ENCODE measurements at regions not wholly inside any gene's neighbourhood (a gene's known extent, or its start where the extent isn't known, plus 50 kb on each side); places are given as distances from the start of the nearest gene placed in this dataset.

DNA sequence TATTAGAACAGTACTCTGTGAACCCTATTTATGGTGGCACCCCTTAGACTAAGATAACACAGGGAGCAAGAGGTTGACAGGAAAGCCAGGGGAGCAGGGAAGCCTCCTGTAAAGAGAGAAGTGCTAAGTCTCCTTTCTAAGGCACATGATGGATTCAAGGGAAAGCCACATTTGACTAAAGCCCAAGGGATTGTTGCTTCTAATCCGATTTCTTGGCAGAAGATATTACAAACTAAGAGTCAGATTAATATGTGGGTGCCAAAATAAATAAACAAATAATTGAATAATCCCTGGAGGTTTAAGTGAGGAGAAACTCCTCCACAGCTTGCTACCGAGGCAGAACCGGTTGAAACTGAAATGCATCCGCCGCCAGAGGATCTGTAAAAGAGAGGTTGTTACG is 333.2 kb downstream of the SOX11 start:
- TF ChIP-seq EZH2 (IDR thresholded peaks at IDR 0.05; ENCODE audit: low read depth), result no peak
- no peaks in the 10 kb centered on the region for H3K9me2 ChIP-seq (ENCODE audit: insufficient read depth)
- no peak overlapping the region for H3K4me3 ChIP-seq
- H3K79me2 ChIP-seq (ENCODE audit: low read depth), result no peaks in the 10 kb centered on the region
- ChIA-PET CTCF (no interaction called here), POLR2A (ENCODE audit: unreplicated experiment) (no interaction called here)
- H3K27ac ChIP-seq, result no peak overlapping the region
- peaks cover 14% of the 10 kb centered on the region; the same call in 1 of the 2 replicates for H3K27me3 ChIP-seq (ENCODE audit: insufficient read depth, low read depth)
- no peak for DNase-seq
- no peaks in the 10 kb centered on the region for H3F3A ChIP-seq (ENCODE audit: insufficient read depth, low read depth)
- H4K20me1 ChIP-seq (ENCODE audit: insufficient read depth), result no peaks in the 10 kb centered on the region
- intact Hi-C loops (cut with micrococcal nuclease; ENCODE audit: unreplicated experiment), result no loop called here
- no peaks in the 10 kb centered on the region for H3K36me3 ChIP-seq (ENCODE audit: low read depth)
- no peak overlapping the region for H3K4me2 ChIP-seq
- no TSS peak for BruUV-seq (replicated peaks)
- no peak overlapping the region for H2AFZ ChIP-seq
- H3K4me1 ChIP-seq (replicated peaks; ENCODE audit: insufficient read depth), result no peaks in the 10 kb centered on the region
- H3K9me3 ChIP-seq (ENCODE audit: insufficient read depth, low read depth), result no peaks in the 10 kb centered on the region

DNA sequence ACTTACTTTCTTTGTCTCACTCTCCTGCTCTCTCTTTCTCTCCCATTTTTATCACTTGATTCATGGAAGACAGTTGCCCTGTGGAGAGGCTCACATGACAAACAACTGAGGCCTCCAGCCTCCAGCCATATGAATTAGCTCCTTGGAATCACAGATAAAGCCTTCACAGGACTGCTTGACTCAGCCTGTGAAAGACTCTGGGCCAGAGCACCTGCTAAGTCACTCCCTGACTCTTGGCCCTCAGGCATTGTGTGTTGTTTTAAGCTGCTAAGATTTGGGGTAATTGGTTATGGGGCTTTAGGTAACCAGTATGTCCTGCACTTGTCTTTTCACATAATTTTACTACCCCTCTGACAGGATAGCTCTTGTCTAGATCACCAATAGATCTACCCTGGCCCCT is 334.9 kb downstream of the SOX11 start:
- no peak overlapping the region for H3K4me2 ChIP-seq
- H3K27me3 ChIP-seq (ENCODE audit: insufficient read depth, low read depth), result peaks cover 8% of the 10 kb centered on the region; the same call in 1 of the 2 replicates
- no peaks in the 10 kb centered on the region for H3K4me1 ChIP-seq (replicated peaks; ENCODE audit: insufficient read depth)
- no peaks in the 10 kb centered on the region for H4K20me1 ChIP-seq (ENCODE audit: insufficient read depth)
- DNase-seq, result no peak
- CTCF ChIA-PET, result no interaction called here
- H3K36me3 ChIP-seq (ENCODE audit: low read depth), result no peaks in the 10 kb centered on the region
- no TSS peak for BruUV-seq (replicated peaks)
- POLR2A ChIA-PET (ENCODE audit: unreplicated experiment), result no interaction called here
- TF ChIP-seq EZH2 (IDR thresholded peaks at IDR 0.05; ENCODE audit: low read depth), result no peak
- TF ChIP-seq, protein P1, sequence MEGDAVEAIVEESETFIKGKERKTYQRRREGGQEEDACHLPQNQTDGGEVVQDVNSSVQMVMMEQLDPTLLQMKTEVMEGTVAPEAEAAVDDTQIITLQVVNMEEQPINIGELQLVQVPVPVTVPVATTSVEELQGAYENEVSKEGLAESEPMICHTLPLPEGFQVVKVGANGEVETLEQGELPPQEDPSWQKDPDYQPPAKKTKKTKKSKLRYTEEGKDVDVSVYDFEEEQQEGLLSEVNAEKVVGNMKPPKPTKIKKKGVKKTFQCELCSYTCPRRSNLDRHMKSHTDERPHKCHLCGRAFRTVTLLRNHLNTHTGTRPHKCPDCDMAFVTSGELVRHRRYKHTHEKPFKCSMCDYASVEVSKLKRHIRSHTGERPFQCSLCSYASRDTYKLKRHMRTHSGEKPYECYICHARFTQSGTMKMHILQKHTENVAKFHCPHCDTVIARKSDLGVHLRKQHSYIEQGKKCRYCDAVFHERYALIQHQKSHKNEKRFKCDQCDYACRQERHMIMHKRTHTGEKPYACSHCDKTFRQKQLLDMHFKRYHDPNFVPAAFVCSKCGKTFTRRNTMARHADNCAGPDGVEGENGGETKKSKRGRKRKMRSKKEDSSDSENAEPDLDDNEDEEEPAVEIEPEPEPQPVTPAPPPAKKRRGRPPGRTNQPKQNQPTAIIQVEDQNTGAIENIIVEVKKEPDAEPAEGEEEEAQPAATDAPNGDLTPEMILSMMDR (conservative IDR thresholded peaks at IDR 0.05), result no peak
- H3K27ac ChIP-seq, result no peak overlapping the region
- intact Hi-C loops (cut with micrococcal nuclease; ENCODE audit: unreplicated experiment), result no loop called here
- no peaks in the 10 kb centered on the region for H3K9me2 ChIP-seq (ENCODE audit: insufficient read depth)
- no peak overlapping the region for H3K4me3 ChIP-seq
- no peaks in the 10 kb centered on the region for H3K79me2 ChIP-seq (ENCODE audit: low read depth)
- no peak overlapping the region for H2AFZ ChIP-seq
- no peaks in the 10 kb centered on the region for H3K9me3 ChIP-seq (ENCODE audit: insufficient read depth, low read depth)
- no peaks in the 10 kb centered on the region for H3F3A ChIP-seq (ENCODE audit: insufficient read depth, low read depth)

DNA sequence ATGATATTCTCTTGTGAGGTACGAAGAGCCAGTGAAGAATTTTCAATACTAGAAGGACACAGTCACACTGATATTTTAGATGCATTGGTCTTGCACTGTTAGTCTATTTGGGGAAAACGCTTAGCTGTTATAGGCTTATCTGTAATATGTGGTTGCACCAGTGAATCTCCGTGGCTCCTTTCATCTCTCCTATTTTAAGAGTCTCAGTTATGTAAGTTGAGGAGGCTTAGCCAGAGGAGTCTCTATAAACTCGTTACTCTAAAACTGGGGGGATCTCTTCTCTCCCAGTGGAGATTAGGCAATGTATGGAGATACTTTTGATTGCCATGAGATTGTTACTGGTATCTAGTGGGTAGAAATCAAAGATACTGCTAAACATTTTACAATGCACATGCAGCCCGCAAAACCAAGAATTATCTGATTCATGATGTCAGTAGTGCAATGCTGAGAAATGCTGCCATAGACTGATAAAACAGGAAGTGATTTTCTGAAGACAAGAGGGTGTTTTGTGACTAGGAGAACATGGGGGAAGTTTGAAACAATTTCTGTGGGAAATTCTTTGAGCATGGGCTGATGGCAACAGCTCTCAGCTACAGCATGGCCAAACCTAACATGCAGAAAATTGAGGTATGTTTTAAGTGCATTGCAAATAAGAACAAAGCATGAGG is 339.1 kb downstream of the SOX11 start:
- H4K20me1 ChIP-seq (ENCODE audit: insufficient read depth), result no peaks in the 10 kb centered on the region
- no peak overlapping the region for H3K4me2 ChIP-seq
- H2AFZ ChIP-seq, result no peak overlapping the region
- no peak for DNase-seq
- H3K27me3 ChIP-seq (ENCODE audit: insufficient read depth, low read depth), result 0 out of 2 replicates have a peak, but pooled peaks cover 7% of the 10 kb centered on the region
- ChIA-PET CTCF (no interaction called here), POLR2A (ENCODE audit: unreplicated experiment) (no interaction called here)
- intact Hi-C loops (cut with micrococcal nuclease; ENCODE audit: unreplicated experiment), result no loop called here
- no peaks in the 10 kb centered on the region for H3K9me3 ChIP-seq (ENCODE audit: insufficient read depth, low read depth)
- no TSS peak for BruUV-seq (replicated peaks)
- no peaks in the 10 kb centered on the region for H3K4me1 ChIP-seq (replicated peaks; ENCODE audit: insufficient read depth)
- H3K9me2 ChIP-seq (ENCODE audit: insufficient read depth), result no peaks in the 10 kb centered on the region
- H3K27ac ChIP-seq, result no peak overlapping the region
- H3K4me3 ChIP-seq, result no peak overlapping the region
- H3K36me3 ChIP-seq (ENCODE audit: low read depth), result no peaks in the 10 kb centered on the region
- TF ChIP-seq EZH2 (IDR thresholded peaks at IDR 0.05; ENCODE audit: low read depth), result no peak
- no peaks in the 10 kb centered on the region for H3K79me2 ChIP-seq (ENCODE audit: low read depth)
- no peaks in the 10 kb centered on the region for H3F3A ChIP-seq (ENCODE audit: insufficient read depth, low read depth)

DNA sequence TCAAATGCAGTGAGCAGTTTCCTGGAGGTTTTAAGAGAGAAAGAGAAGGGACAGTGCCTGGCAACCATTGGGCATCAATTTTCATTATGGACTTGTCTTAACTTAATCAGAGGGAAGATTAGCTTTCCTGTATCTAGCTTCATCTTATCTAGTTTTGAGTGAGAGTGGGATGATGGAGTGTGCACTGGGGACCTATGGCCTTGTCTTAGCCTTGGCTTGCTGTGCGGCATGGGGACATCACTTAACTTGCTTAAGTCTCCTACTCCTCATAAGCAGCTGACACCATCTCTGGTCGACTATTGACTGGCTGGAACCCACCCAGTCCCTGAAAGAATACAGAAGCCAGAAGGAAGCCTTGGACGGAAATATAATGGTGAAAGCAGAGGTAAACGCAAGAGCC is 344.0 kb downstream of the SOX11 start:
- Histone ChIP-seq H2AFZ (no peak overlapping the region), H3F3A (ENCODE audit: insufficient read depth, low read depth) (no peaks in the 10 kb centered on the region), H3K4me3 (no peak overlapping the region), H3K27me3 (ENCODE audit: insufficient read depth, low read depth) (peaks cover 27% of the 10 kb centered on the region), H3K4me2 (no peak overlapping the region), H3K4me1 (replicated peaks; ENCODE audit: insufficient read depth) (no peaks in the 10 kb centered on the region), H3K36me3 (ENCODE audit: low read depth) (no peaks in the 10 kb centered on the region), H3K79me2 (ENCODE audit: low read depth) (no peaks in the 10 kb centered on the region), H4K20me1 (ENCODE audit: insufficient read depth) (no peaks in the 10 kb centered on the region), H3K9me3 (ENCODE audit: insufficient read depth, low read depth) (no peaks in the 10 kb centered on the region), H3K9me2 (ENCODE audit: insufficient read depth) (no peaks in the 10 kb centered on the region), H3K27ac (no peak overlapping the region)
- CTCF ChIA-PET, result no interaction called here
- intact Hi-C loops (cut with micrococcal nuclease; ENCODE audit: unreplicated experiment), result no loop called here
- no TSS peak for BruUV-seq (replicated peaks)
- POLR2A ChIA-PET (ENCODE audit: unreplicated experiment), result no interaction called here
- no peak for DNase-seq
- TF ChIP-seq EZH2 (IDR thresholded peaks at IDR 0.05; ENCODE audit: low read depth), result no peak
- TF ChIP-seq, protein P1 (conservative IDR thresholded peaks at IDR 0.05), result no peak

Data from PC-9 (cell line).